IPS DF 6.9 (cell line): ENCODE measurements at regions not wholly inside any gene's neighbourhood (a gene's known extent, or its start where the extent isn't known, plus 50 kb on each side); places are given as distances from the start of the nearest gene placed in this dataset.

ENCODE experiments used
- DNase-seq: peaks from one replicate; pipeline ENCODE4 v3.0.0-alpha.2; 2013; ENCODE audit warnings: low read depth, low spot score
- H3K27ac ChIP-seq: one replicate; pipeline ENCODE4 v1.5.1; 2013; ENCODE audit warnings: low read length, control low read depth
- H3K27me3 ChIP-seq: 2 replicates; pipeline ENCODE4 v1.6.1; 2013; ENCODE audit warnings: mild to moderate bottlenecking, low read length; ENCODE audit not compliant: control insufficient read depth, insufficient read depth
- H3K36me3 ChIP-seq: 2 replicates; pipeline ENCODE4 v1.6.1; 2013; ENCODE audit warnings: low read length; ENCODE audit not compliant: control insufficient read depth, insufficient read depth
- H3K4me1 ChIP-seq: 2 replicates; pipeline ENCODE4 v1.6.1; 2013; ENCODE audit warnings: low read length; ENCODE audit not compliant: control insufficient read depth, insufficient read depth
- H3K4me3 ChIP-seq: 2 replicates; pipeline ENCODE4 v1.5.1; 2013; ENCODE audit warnings: mild to moderate bottlenecking, low read length
- H3K9me3 ChIP-seq: 2 replicates; pipeline ENCODE4 v1.6.1; 2013; ENCODE audit warnings: low read length, inconsistent platforms; ENCODE audit not compliant: control insufficient read depth, insufficient read depth
- WGBS: extraction: QIAGEN DNeasy Blood & Tissue Kit; methylation state at CpG from one replicate; pipeline ENCODE4 v1.1.7; 2013; ENCODE audit warnings: mixed read lengths, missing lambda C conversion rate; ENCODE audit not compliant: insufficient read length, insufficient coverage; 5-methylcytosine and 5-hydroxymethylcytosine counted together

DNA sequence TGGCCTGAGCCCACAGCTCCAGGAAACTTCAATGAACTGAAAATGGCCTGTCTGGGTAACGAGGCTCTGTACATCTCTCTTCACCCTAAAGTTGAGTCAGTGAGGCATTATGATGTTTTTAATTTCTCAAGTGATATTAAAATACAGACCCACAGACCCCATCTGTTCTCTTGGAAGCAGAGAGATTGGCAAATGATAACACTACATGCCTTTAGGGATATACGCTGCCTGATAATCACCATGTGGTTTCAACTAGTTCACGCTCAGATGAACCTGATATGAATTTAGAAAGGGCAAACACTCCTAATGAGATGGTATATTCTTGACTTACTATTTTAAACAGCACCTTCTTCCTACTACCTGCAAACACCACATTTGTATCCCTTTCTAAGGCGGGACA lies 127.5 kb downstream of the RFC3 start:
- no peaks in the 10 kb centered on the region for H3K9me3 ChIP-seq
- DNase-seq: no peak
- H3K4me1 ChIP-seq: no peaks in the 10 kb centered on the region
- H3K4me3 ChIP-seq: no peak overlapping the region
- no peaks in the 10 kb centered on the region for H3K27me3 ChIP-seq
- no CpG with 5 or more reads among the region's 4 CpGs for WGBS
- H3K36me3 ChIP-seq: no peaks in the 10 kb centered on the region
- no peak overlapping the region for H3K27ac ChIP-seq

DNA sequence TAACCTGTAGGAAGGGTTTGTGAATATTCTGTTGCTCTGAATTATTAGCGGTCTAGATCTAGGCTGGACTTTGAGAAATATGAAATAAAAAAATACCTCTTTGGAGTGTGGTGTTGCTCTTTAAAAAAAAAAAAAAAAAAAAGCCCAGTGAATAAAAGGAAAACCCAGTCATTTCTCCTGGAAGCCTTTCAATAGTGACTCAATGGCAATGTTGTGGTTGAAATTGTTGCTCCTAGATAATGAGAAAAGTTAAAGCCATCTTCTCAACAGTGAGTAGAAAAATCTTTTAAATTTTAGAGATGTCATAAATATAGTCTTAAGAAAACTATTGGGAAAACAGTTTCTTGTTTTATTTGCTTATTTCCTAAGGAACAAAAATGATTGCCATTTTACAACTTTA lies 135.3 kb downstream of the RFC3 start:
- no peaks in the 10 kb centered on the region for H3K9me3 ChIP-seq
- H3K27ac ChIP-seq: no peak overlapping the region
- H3K36me3 ChIP-seq: no peaks in the 10 kb centered on the region
- WGBS: no CpG with 5 or more reads among the region's 1 CpG
- H3K27me3 ChIP-seq: no peaks in the 10 kb centered on the region
- peaks cover 2% of the 10 kb centered on the region; the same call in 1 of the 2 replicates for H3K4me1 ChIP-seq
- no peak overlapping the region for H3K4me3 ChIP-seq
- no peak for DNase-seq

DNA sequence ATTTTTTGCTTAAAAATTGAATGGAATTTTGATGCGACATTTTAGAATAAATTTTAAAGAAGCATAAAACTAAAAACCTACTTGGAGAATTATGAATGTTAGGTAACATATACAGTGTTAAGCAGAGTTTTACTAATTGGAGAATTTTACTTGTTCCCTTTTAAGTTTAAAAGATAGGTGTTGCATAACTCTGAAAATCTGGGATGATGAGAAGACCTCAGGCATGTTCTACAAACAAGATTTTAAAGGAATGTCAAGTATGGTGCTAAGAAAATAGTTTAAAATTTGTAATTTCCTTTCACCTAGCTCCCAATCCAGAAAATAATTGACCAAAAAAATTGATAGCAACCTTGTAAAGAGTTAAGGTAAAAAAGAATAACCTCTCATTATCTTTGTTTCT lies 135.8 kb downstream of the RFC3 start:
- no peaks in the 10 kb centered on the region for H3K36me3 ChIP-seq
- DNase-seq: no peak
- H3K4me3 ChIP-seq: no peak overlapping the region
- H3K4me1 ChIP-seq: peaks cover 2% of the 10 kb centered on the region; the same call in 1 of the 2 replicates
- no peaks in the 10 kb centered on the region for H3K9me3 ChIP-seq
- no CpG with 5 or more reads among the region's 1 CpG for WGBS
- no peaks in the 10 kb centered on the region for H3K27me3 ChIP-seq
- no peak overlapping the region for H3K27ac ChIP-seq

DNA sequence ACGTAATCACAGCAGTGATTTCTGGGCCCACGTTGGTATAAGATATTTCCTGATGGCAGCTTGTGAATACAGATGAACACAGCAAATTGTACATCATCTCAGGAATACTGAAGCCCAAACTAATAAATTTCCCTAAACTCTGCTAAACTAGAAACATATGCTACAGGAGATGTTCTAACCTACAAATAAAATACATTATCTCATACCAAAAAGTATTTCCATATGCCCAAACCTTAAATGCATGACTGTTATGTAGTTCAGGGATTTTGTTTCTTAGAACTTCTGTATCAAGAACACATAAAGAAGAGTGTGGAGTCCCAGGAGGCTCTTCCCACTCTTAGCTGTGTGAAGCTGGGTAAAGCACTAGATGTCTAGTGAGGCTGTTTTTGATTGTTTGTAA lies 138.4 kb downstream of the RFC3 start:
- WGBS: no CpG with 5 or more reads among the region's 2 CpGs
- H3K27me3 ChIP-seq: no peaks in the 10 kb centered on the region

DNA sequence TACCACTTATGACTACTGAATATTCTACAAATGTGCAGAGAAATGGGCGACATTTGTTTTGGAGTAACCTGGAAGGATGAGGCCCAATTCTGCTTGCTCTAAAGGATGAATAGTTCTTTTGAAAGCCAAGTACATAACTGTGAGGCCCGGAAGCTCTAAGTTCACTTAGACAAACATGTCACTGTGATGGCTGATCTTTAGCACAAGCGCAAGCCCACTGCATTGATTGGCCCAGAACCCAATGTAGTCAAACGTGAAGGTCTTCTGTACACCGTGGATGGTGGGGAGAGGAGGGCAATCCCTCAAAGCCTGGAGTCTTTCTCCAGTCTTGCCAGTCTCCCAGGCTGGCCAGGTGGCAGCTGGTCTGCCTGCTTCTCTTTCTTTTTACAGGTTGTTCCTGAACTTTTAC lies 139.6 kb downstream of the RFC3 start:
- no peaks in the 10 kb centered on the region for H3K27me3 ChIP-seq
- H3K36me3 ChIP-seq: no peaks in the 10 kb centered on the region
- WGBS: no CpG with 5 or more reads among the region's 5 CpGs
- H3K4me1 ChIP-seq: peaks cover 2% of the 10 kb centered on the region; the same call in 1 of the 2 replicates
- no peaks in the 10 kb centered on the region for H3K9me3 ChIP-seq
- no peak overlapping the region for H3K27ac ChIP-seq
- no peak for DNase-seq
- no peak overlapping the region for H3K4me3 ChIP-seq

More for the DNA sequence above, 138.4 kb downstream of the RFC3 start:
- Histone ChIP-seq H3K4me1 (peaks cover 2% of the 10 kb centered on the region; the same call in 1 of the 2 replicates), H3K9me3 (no peaks in the 10 kb centered on the region), H3K36me3 (no peaks in the 10 kb centered on the region), H3K4me3 (no peak overlapping the region), H3K27ac (no peak overlapping the region)
- no peak for DNase-seq

DNA sequence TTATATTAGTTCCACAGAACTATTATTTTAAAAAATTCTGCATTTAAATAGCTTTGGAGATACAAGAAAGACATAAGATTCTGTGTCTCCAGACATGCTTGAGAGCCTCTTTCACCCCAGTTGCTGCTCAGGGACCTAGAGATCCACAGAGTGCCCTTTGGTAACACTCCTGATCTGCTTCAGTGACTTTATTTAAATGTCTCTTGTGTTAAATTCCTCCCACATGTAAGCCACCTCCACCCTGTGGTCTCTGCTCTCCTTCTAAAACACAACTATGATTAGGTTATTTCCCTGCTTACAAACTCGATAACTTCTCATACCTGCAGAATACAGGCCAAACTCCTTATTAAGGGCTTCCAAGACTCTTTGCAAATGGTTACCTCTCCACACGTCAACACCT lies 141.0 kb downstream of the RFC3 start:
- Histone ChIP-seq H3K4me1 (peaks cover 2% of the 10 kb centered on the region; the same call in 1 of the 2 replicates), H3K9me3 (no peaks in the 10 kb centered on the region), H3K27me3 (no peaks in the 10 kb centered on the region), H3K4me3 (no peak overlapping the region), H3K27ac (no peak overlapping the region), H3K36me3 (no peaks in the 10 kb centered on the region)
- no peak for DNase-seq
- no CpG with 5 or more reads among the region's 2 CpGs for WGBS

DNA sequence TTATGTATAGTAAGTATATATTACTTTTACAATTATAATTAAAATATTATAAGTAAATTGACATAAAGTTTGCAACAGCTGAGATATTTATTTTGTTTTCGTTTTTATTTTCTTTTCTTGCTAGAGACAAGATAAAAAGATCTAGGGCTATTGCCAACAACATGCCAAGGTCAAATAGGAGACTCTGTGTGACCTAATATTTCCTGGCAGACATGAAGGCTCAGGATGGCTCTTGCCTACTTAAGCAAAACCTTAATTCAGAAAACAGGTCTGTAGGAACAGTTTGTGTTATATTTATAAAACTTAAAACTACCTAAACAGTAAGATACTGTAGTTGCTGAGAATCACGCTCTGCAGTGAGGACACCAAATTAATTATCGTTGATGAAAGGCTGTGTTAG lies 145.2 kb downstream of the RFC3 start:
- H3K27me3 ChIP-seq: no peaks in the 10 kb centered on the region
- no peak overlapping the region for H3K4me3 ChIP-seq
- H3K4me1 ChIP-seq: no peaks in the 10 kb centered on the region
- no peak overlapping the region for H3K27ac ChIP-seq
- H3K9me3 ChIP-seq: no peaks in the 10 kb centered on the region
- WGBS: no CpG with 5 or more reads among the region's 3 CpGs
- no peak for DNase-seq
- no peaks in the 10 kb centered on the region for H3K36me3 ChIP-seq

DNA sequence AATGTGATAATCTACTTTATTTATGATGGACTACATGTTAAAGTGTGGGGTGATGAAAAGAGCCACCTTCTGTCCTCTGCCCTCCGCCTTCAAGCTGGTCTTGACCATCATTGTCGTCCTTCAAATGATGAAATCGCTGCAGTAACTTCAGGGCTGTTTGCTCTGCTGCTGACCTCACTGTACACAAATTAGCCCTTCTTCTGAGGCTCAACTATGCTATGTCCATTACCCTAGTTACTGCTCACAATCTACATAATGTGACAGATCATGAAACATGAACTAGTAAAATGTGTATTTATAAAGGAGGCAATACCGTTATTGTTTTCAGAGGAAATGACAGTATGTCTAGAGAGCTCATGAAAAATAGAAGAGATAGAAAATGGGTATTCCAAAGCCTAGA lies 145.9 kb downstream of the RFC3 start:
- Histone ChIP-seq H3K27me3 (no peaks in the 10 kb centered on the region), H3K4me1 (no peaks in the 10 kb centered on the region), H3K27ac (no peak overlapping the region), H3K4me3 (no peak overlapping the region), H3K9me3 (no peaks in the 10 kb centered on the region), H3K36me3 (no peaks in the 10 kb centered on the region)
- WGBS: no CpG with 5 or more reads among the region's 4 CpGs
- DNase-seq: no peak

DNA sequence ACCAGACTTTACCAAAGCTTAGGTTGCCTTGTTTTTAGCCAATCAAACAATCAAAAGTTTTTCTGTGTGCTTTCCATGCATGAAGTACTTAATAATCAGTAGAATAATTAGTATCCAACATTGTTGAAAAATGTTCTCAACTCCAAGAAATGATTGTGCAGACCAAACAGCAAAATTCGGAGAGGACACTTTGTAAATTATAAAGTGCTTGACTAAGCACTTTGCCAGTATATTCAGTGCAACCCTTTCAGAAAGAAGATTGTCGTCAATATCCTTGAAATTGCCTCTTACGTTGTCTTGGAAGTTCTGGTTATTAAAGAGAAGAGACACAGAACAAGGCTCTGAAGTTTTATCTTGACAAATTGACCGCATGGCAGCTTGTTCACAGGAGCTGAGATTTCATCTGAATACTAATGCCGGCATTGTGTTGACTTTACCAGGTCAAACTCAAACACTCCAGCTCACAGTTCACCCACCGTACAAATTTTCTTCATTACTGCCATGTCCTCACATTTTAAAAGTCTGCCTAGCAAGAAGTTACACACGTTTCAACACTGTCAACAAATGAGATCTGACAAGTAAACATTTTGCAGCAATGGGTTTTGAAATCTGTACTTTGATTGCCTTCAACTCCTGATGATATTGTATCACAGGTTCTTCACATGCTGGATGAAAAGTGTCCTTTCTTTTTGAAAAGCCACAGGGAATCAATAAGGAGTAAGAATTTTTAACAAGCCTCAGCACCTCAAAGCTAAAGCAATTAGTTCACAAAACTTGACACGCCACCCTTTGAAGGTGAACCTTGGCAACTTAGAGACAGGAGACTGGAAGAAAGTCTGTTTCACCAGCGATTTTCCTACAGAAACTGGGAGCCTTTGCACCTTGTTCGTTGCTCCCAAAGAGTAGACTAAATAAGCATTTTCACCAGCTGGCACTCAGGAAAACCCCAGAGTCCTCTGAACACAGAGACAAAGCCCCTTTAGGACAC lies 150.9 kb downstream of the RFC3 start:
- Histone ChIP-seq H3K27me3 (no peaks in the 10 kb centered on the region), H3K4me1 (no peaks in the 10 kb centered on the region), H3K36me3 (no peaks in the 10 kb centered on the region), H3K4me3 (no peak overlapping the region), H3K9me3 (no peaks in the 10 kb centered on the region), H3K27ac (no peak overlapping the region)
- no peak for DNase-seq
- WGBS: no CpG with 5 or more reads among the region's 10 CpGs

DNA sequence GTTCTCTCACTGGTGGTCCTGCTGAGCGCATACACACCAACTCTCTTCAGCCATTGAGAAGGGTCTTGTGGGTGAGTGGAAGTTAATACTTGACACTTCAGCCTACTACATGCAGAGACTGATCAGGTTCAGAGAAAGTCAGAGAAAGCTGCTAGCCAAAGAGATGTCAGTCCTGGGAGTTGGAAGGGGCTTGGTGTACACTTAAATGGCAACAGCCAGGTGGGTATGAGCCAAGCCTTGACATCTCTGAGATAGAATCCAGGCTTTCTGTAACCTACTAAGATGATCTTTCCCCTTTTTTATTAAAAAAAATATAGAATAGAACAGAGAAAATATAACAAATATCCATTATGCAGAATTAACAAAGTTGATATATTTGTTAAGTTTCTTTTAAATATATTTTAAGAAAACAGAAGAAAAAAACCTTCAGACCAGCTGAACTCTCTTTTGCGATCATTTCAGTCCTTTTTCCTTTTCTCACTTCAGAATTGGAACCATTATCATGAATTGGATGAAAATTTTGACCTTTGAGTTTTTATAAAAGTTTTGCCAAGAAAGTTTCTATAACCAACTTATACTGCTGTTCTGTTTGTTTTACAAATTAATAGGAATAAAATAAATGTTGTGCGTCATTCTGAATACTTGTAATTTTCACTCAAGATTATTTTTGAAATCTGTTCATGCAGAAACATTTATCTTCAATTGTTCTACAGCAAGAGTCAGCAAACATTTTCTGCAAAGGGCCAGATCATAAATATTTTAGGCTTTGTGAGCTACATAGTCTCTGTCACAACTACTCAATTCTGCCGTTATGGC lies 153.0 kb downstream of the RFC3 start:
- no peaks in the 10 kb centered on the region for H3K27me3 ChIP-seq
- no peak overlapping the region for H3K27ac ChIP-seq
- no CpG with 5 or more reads among the region's 4 CpGs for WGBS
- no peak overlapping the region for H3K4me3 ChIP-seq
- H3K9me3 ChIP-seq: no peaks in the 10 kb centered on the region
- no peaks in the 10 kb centered on the region for H3K4me1 ChIP-seq
- H3K36me3 ChIP-seq: no peaks in the 10 kb centered on the region
- DNase-seq: no peak
